ENCODE measurements at regions not wholly inside any gene's neighbourhood (a gene's known extent, or its start where the extent isn't known, plus 50 kb on each side); places are given as distances from the start of the nearest gene placed in this dataset.
"Not testable (repeated sequence)": the region's sequence is repeated elsewhere in the genome, so short reads cannot be mapped to it uniquely, and the experiment has no call there.

DNA sequence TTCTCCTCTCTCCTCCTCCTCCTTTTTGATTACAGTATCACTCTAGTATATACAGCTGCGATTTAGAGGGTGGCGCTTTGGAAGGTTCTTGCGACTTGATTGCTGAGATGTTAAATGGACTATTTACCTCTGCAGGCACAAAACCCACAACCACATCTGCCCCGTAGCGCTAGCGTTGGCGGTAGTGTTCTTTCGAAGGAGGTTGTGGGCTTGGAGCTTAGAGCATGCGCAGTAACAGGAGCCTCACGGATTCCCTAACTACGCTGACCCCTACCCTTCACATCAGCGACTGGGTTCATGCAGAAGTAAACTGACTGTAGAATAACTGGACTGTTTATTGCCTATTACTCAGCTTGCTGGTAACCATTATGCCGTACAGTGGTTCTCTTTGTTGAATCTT is 58.0 kb downstream of the CGGBP1 start:
- peak; percentile 28 for DNase-seq (ENCODE audit: low read depth)

- DNase-seq (ENCODE audit: low read depth), result no peak
Measured at GRCh38 chr3:87997966-87998365, 60.8 kb downstream of the CGGBP1 start.

DNA sequence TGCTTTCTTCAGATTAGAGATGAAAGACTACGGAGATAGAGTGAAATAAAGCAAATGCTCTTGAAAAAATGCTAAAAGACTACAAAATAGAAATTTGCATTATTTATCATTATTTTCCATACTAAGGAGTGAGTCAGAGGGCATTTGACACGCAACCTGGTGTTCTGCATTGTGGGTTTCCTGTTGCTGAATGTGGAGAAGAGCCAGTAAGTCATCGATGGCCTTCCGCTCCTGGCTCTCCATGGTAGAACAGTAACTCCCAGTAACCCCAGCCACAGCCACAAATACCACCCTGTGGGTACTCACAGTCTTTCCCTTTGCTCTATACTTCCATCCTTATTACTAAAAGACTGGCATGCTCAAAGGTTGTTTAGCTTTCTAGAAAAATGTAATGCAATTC is 61.5 kb downstream of the CGGBP1 start:
- DNase-seq (ENCODE audit: low read depth), result peak; percentile 53

- no peak for DNase-seq (ENCODE audit: low read depth)
Measured at GRCh38 chr3:87996882-87997281, 61.9 kb downstream of the CGGBP1 start.

GRCh38 chr3:87993566-87993965 is 65.2 kb downstream of the CGGBP1 start:
- no peak for DNase-seq (ENCODE audit: low read depth)

GRCh38 chr3:87987952-87988351 is 70.9 kb downstream of the CGGBP1 start:
- DNase-seq (ENCODE audit: low read depth), result no peak

- no peak for DNase-seq (ENCODE audit: low read depth)
Measured at GRCh38 chr3:87982421-87982820, 76.4 kb downstream of the CGGBP1 start.

- DNase-seq (ENCODE audit: low read depth), result no peak
Measured at GRCh38 chr3:87979527-87979926, 79.3 kb downstream of the CGGBP1 start.

GRCh38 chr3:87977765-87978164 is 81.0 kb downstream of the CGGBP1 start:
- DNase-seq (ENCODE audit: low read depth), result no peak

DNA sequence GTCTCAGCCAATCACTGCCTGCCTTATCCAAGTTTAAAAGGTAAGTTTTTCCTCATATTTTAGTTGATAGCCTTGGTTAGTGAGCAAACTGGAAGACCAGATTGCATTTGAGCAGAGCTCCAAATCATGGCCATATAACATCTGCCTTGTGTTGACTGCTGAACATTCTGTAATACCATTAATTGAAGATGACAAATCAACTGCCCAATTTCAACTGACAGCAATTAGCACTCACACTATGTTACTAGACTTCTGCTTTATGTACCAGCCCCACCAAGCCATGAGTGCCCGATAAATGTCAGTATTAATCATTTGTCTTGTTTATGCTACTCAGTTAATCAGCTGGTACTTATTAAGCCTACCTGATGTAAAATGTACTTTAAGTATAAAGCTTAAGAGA is 83.1 kb downstream of the CGGBP1 start:
- no peak for DNase-seq (ENCODE audit: low read depth)

- DNase-seq (ENCODE audit: low read depth), result no peak
Measured at GRCh38 chr3:87973906-87974305, 84.9 kb downstream of the CGGBP1 start.

- no peak for DNase-seq (ENCODE audit: low read depth)
Measured at GRCh38 chr3:87969620-87970019, 89.2 kb downstream of the CGGBP1 start.

DNA sequence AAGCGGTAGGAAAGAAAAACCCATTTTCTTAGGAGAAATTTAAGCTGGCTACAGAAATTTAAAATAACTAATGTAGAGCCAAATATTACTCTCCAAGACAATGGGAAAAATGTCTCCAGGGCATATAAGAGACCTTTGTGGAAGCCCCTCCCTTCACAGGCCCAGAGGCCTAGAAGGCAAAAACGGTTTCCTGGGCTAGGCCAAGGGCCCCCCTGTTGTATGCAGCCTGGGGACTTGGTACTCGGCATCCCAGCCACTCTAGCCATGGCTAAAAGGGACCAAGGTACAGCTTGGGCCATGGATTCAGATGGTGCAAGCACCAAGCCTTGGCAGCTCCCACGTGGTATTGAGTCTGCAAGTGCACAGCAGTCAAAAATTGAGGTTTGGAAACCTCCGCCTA is 90.1 kb downstream of the CGGBP1 start:
- no peak for DNase-seq (ENCODE audit: low read depth)

DNA sequence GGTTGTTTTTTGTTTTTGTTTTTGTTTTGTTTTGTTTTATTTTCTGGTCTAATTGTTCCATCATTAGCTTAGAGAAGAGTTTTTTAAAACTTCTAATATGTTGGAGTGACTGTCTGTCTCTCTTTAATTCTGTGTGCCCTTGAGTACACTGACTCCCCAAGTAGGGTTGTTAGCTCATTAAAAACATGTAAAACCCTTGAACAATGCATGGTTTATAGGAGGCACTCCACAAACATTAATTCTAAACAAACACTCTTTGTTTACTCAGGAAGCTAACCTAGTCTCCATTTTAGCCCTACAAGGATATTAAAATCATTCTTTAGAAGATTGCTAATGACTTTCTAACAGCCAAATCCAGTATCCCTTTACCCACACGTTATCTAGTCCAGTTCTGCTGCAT is 100.5 kb downstream of the CGGBP1 start:
- no peak for DNase-seq (ENCODE audit: low read depth)

- no peak for DNase-seq (ENCODE audit: low read depth)
Measured at GRCh38 chr3:87957575-87957974, 101.2 kb downstream of the CGGBP1 start.

DNA sequence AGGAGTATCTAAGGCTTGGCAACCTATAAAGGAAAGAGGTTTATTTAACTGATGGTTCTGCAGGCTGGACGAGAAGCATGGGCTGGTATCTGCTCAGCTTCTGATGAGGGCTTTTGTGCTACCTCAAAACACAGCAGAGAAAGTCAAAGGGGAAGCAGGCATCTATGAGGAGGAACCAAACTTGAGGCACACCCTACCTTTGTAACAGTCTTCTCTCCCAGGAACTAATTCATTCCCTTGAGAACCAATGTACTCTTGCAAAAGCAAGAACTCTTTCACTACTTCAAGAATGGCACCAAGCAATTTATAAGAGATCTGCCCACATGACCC is 109.0 kb downstream of the CGGBP1 start:
- no peak for DNase-seq (ENCODE audit: low read depth)

DNA sequence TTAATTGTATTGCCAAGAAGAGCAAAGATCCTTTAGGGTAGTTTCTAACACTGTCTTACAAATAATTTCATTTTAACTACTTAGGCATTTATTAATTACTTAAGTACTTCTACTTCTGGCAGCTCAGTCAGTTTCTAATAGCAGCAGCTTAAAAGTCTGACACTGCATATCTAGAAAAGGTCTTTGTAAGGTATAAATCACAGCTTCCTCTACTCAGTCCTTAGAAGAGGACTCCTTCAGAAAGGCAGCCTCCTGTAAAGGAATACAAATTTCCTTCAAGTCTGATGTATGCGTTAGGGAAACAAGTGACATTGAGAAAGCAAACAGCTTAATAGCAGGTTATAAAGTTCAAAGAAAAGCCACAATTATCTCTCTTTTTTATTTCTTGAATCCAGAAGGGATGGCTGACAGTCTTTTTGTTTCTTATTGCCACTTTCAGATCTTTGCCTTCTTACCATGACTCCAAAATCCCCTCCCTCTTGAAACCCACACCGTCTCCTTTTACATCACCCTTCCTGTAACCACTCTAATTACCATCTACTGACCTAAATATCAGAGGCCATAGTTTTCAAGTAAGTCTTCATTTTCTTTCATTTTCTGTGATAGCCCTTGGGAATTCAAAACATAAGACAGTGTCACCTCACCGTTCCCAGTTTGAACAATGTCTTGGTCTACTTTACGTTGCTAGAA is 109.5 kb downstream of the CGGBP1 start:
- no peak for DNase-seq (ENCODE audit: low read depth)

- DNase-seq (ENCODE audit: low read depth), result not testable (repeated sequence)
Measured at GRCh38 chr3:87946007-87946406, 112.8 kb downstream of the CGGBP1 start.

DNA sequence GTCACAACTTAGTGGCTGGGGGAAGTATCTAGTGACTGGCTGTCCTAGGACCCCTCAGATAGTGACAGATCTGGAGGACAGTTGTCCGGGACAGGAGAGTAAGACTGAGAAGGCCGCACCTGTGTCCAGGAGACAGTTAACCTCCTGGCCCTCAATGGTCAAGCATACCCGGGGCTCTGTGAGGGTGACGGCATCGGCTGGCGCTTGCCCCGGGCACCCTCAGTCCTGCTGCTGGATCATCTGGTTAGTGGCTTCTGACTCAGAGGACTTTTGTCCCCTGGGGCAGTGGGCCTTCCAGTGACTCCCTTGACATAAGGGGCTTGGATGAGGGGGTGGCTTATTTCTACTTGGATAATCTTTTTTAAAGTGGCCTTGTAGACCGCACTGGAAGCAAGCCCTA is 116.5 kb downstream of the CGGBP1 start:
- not testable (repeated sequence) for DNase-seq (ENCODE audit: low read depth)

GRCh38 chr3:87924485-87924884 is 134.3 kb downstream of the CGGBP1 start:
- DNase-seq (ENCODE audit: low read depth), result no peak

- no peak for DNase-seq (ENCODE audit: low read depth)
Measured at GRCh38 chr3:87920549-87920948, 138.3 kb downstream of the CGGBP1 start.

DNA sequence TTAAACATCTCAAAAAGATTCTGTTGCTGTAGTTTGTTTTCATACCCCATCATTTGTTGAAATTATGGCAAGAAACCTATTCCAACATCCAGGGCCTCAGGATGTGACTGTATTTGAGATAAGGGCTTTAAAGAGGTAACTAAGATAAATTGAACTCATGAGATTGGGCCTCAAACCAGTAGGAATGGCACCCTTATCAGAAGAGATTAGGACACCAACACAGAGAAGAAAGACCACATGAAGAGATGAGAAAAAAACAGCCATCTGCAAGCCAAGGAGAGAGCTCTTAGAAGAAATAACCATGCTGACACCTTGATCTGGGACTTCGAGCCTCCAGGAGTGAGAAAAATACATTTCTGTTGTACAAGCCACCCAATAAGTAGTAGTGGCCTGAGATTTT is 157.7 kb downstream of the CGGBP1 start:
- DNase-seq (ENCODE audit: low read depth), result no peak

DNA sequence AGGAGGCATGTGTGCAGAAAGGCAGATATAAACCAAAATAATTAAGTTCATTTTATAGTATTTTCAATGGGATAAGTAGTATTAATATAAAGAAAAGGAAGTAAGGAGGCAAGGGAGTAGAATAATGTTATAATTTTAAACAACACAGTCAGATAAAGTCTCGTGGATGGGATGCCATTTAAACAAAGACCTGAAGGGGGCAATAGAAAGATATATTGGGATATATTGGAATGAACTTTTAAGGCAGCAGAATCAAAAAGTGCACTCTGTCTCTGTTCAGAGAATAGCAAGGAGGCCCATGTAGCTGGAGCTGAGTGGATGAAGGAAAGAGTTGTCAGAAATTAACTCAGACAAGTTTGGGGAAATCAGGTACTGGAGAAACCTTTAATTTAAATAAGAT is 158.7 kb downstream of the CGGBP1 start:
- no peak for DNase-seq (ENCODE audit: low read depth)

DNA sequence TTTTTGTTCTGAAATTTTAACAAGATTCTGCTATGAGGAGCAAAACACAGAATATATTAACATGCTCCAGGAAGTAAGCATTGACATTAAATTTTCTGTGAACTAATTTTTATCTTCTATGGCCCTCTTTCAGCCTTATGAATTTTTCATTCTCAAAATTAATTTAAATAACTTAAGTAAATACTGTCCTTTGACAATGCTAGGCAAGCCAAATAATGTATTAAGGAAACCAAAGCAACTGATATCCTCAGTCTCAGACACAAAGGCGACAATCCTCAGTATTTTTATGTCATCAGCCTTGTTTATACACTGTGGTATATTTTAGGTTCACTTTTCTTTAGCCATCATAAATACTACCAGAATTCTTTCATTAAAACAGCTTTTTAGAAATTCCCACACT is 159.8 kb downstream of the CGGBP1 start:
- no peak for DNase-seq (ENCODE audit: low read depth)

DNA sequence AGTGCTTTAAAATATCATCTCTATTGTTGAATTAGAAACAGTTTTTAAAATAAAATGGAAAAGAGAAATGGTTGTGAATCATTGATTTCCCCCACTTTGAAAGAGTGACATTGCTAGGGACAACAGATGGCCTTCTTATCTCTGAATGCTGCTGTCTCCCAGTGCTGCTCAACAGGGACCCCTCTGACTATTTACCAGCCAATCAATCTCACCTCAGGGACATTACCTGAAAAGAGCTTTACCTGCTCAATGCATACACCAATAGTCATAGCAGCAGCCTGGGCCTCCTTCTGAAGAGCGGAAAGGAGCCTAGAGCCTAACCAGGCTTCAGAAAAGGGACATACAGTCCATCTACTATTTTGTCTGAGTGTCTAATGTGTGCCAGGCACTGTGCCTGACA is 162.8 kb downstream of the CGGBP1 start:
- no peak for DNase-seq (ENCODE audit: low read depth)

All from Daoy (cell line).